OCI-LY3 (cell line): ENCODE measurements at regions not wholly inside any gene's neighbourhood (a gene's known extent, or its start where the extent isn't known, plus 50 kb on each side); places are given as distances from the start of the nearest gene placed in this dataset.

Experiments
- H2AFZ ChIP-seq: fragments of 200-600, 300-600 bp; shearing (Covaris generic); 2 replicates; pipeline ENCODE4 v1.6.0; 2014; ENCODE audit warnings: antibody characterized with exemption, low read depth, low read length
- H3K27ac ChIP-seq: fragments of 200-600, 300-600 bp; sonication (generic); 2 replicates; pipeline ENCODE4 v1.5.1; 2014; ENCODE audit warnings: mild to moderate bottlenecking, low read length, moderate library complexity, mixed read lengths
- H3K27me3 ChIP-seq: fragments of 200-600, 300-600 bp; sonication (generic); 2 replicates; pipeline ENCODE4 v1.6.1; 2014; ENCODE audit warnings: low read depth, low read length, mixed read lengths
- H3K36me3 ChIP-seq: fragments of 200-600, 300-600 bp; sonication (generic); replicated peaks from 2 replicates; pipeline ENCODE3; 2014; ENCODE audit warnings: low read depth, low read length, mixed read lengths
- H3K4me1 ChIP-seq: fragments of 300-600, 200-600 bp; sonication (generic); 2 replicates; pipeline ENCODE4 v1.6.1; 2014; ENCODE audit warnings: low read length, mixed read lengths
- H3K4me2 ChIP-seq: fragments of 200-600, 300-600 bp; sonication (generic); 2 replicates; pipeline ENCODE4 v1.6.1; 2014; ENCODE audit warnings: low read length, mixed read lengths
- H3K4me3 ChIP-seq: fragments of 300-600, 200-600 bp; sonication (generic); 2 replicates; pipeline ENCODE4 v1.5.1; 2014; ENCODE audit warnings: antibody characterized with exemption, mild to moderate bottlenecking, low read length, moderate library complexity
- H3K79me2 ChIP-seq: fragments of 300-600, 200-600 bp; shearing (Covaris generic); 2 replicates; pipeline ENCODE4 v1.6.1; 2014; ENCODE audit warnings: mild to moderate bottlenecking, low read length, mixed read lengths
- H3K9ac ChIP-seq: fragments of 300-600, 200-600 bp; shearing (Covaris generic); 2 replicates; pipeline ENCODE4 v1.6.0; 2014; ENCODE audit warnings: mild to moderate bottlenecking, low read length, moderate library complexity
- H3K9me3 ChIP-seq: fragments of 200-600, 300-600 bp; shearing (Covaris generic); 2 replicates; pipeline ENCODE4 v1.6.1; 2014; ENCODE audit warnings: low read length, mixed read lengths; ENCODE audit not compliant: insufficient read depth
- H4K20me1 ChIP-seq: fragments of 200-600, 300-600 bp; sonication (generic); 2 replicates; pipeline ENCODE4 v1.6.1; 2016; ENCODE audit warnings: low read length, mixed read lengths; ENCODE audit not compliant: insufficient read depth
- CTCF ChIP-seq: fragments of 200-600, 300-600 bp; sonication (generic); IDR thresholded peaks from 2 replicates; pipeline ENCODE4 v1.5.1; 2014; ENCODE audit warnings: antibody characterized with exemption, low read length, low read depth
- EZH2phosphoT487 ChIP-seq: fragments of 200-600 bp; shearing (Covaris generic); IDR thresholded peaks from 2 replicates; pipeline ENCODE4 v1.6.1; 2018; ENCODE audit warnings: antibody characterized with exemption, mixed run types, low read depth

DNA sequence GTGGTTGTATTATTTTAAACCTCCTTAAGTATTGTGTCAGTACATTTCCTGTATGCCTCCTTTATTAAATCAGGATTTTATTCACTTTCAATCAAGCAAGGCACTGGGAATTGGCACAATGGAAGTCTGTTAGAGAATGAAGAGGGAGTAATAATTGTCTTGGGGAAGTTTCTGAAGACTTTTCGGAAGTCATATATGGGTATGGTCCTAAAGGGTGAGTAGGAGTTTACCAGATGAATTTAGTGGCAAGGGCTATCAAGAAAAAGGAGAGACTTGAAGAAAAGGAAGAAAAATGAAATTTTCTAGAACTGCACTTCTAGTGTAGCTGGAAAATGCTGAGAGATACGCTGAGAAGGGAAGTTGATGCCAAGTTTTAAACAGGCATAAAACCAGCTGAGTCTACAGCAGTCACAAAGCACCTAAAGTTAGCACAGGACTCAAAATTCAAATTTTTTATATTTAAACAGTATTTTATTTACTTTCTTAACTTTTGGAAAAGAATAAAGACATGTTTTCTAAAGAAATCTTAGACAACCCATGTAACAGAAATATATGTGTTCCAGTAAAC is 184.9 kb downstream of the SMC2 start:
- no peak overlapping the region for H2AFZ ChIP-seq
- no peaks in the 10 kb centered on the region for H3K9me3 ChIP-seq
- H3K27ac ChIP-seq = no peak overlapping the region
- no peaks in the 10 kb centered on the region for H3K4me1 ChIP-seq
- no peaks in the 10 kb centered on the region for H3K27me3 ChIP-seq
- no peaks in the 10 kb centered on the region for H4K20me1 ChIP-seq
- H3K36me3 ChIP-seq = no peaks in the 10 kb centered on the region
- H3K79me2 ChIP-seq = no peaks in the 10 kb centered on the region
- H3K4me2 ChIP-seq = no peak overlapping the region
- TF ChIP-seq EZH2phosphoT487 = no peak
- no peak for TF ChIP-seq CTCF
- no peak overlapping the region for H3K4me3 ChIP-seq
- H3K9ac ChIP-seq = no peak overlapping the region

DNA sequence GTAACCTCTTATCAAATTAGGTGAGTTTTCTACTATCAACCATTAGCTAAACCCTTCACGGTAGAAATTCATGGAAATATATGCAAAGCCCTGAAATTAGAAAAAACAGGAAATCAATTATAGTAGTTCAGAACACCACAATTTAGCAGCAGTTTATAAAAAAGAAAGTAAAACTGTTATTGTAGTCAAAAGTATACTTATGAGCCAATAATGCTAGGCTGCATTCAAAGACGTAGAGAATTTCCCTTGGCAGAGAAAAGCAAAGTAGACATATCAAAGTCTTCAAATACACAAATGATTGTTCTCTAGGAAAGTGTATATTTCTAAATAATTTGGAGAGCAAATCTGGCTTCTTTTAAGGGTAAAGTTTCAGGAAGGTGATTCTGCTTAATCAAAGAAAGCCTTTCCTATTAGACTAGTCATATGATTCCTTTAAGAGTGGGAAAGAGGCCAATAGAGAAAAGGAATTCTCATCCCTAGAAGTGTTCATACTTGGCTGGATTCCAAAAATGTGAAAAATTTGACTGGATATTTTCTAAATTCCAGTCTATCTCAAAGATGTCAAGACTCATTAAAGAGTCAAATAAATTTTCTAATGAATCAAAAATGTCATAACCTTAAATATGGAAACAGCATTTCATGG is 185.5 kb downstream of the SMC2 start:
- no peaks in the 10 kb centered on the region for H4K20me1 ChIP-seq
- H3K27ac ChIP-seq = no peak overlapping the region
- H3K9me3 ChIP-seq = no peaks in the 10 kb centered on the region
- no peak overlapping the region for H2AFZ ChIP-seq
- H3K27me3 ChIP-seq = no peaks in the 10 kb centered on the region
- no peak overlapping the region for H3K9ac ChIP-seq
- H3K79me2 ChIP-seq = no peaks in the 10 kb centered on the region
- no peaks in the 10 kb centered on the region for H3K36me3 ChIP-seq
- no peak for TF ChIP-seq EZH2phosphoT487
- no peak for TF ChIP-seq CTCF
- no peak overlapping the region for H3K4me3 ChIP-seq
- no peaks in the 10 kb centered on the region for H3K4me1 ChIP-seq
- H3K4me2 ChIP-seq = no peak overlapping the region

DNA sequence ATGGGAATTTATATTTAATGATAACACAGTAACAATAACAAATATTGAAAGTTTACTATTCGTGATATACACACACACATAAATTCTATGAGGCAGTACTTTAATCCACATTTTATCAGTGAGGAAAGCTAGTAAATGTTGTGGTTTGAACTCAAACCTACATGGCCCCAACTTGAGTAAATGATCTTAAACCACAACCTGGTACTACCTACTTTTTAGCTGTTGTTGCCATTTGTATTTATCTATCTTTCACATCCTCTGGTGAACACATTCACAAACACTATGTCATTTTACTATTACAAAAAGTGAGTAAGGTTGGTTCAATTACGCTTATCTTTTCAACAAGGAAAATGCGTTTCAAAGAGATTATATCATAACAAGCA is 186.1 kb downstream of the SMC2 start:
- no peak overlapping the region for H2AFZ ChIP-seq
- H3K79me2 ChIP-seq = no peaks in the 10 kb centered on the region
- no peaks in the 10 kb centered on the region for H3K9me3 ChIP-seq
- no peak overlapping the region for H3K9ac ChIP-seq
- H3K4me1 ChIP-seq = no peaks in the 10 kb centered on the region
- no peak overlapping the region for H3K4me3 ChIP-seq
- H3K36me3 ChIP-seq = no peaks in the 10 kb centered on the region
- H3K27ac ChIP-seq = no peak overlapping the region
- H3K27me3 ChIP-seq = no peaks in the 10 kb centered on the region
- no peak for TF ChIP-seq CTCF
- no peak for TF ChIP-seq EZH2phosphoT487
- no peaks in the 10 kb centered on the region for H4K20me1 ChIP-seq
- H3K4me2 ChIP-seq = no peak overlapping the region

DNA sequence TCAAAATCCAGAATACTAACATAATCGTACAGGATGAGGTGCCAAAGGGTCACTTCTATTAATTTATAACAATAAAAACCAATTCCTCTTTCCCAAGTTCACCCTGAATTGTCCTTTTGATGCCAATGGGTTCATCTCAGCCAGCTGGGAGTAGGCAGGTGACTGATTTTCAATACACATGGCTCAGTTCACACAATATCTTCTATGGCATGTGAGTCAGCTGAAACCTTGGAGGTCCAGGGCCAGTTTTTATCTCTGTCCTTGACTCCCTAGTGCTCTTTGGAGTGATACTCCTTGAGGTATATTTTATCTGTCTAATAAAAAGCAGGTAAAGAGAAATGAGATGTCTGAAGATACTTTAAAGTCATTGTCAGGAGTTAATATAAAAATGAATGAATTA is 186.6 kb downstream of the SMC2 start:
- no peaks in the 10 kb centered on the region for H3K9me3 ChIP-seq
- no peaks in the 10 kb centered on the region for H3K27me3 ChIP-seq
- no peak for TF ChIP-seq EZH2phosphoT487
- H3K9ac ChIP-seq = no peak overlapping the region
- no peak overlapping the region for H3K4me2 ChIP-seq
- H3K36me3 ChIP-seq = no peaks in the 10 kb centered on the region
- no peaks in the 10 kb centered on the region for H3K79me2 ChIP-seq
- H4K20me1 ChIP-seq = no peaks in the 10 kb centered on the region
- H3K4me1 ChIP-seq = no peaks in the 10 kb centered on the region
- H3K4me3 ChIP-seq = no peak overlapping the region
- no peak overlapping the region for H3K27ac ChIP-seq
- no peak overlapping the region for H2AFZ ChIP-seq
